ENCODE measurements at regions not wholly inside any gene's neighbourhood (a gene's known extent, or its start where the extent isn't known, plus 50 kb on each side); places are given as distances from the start of the nearest gene placed in this dataset.

DNA sequence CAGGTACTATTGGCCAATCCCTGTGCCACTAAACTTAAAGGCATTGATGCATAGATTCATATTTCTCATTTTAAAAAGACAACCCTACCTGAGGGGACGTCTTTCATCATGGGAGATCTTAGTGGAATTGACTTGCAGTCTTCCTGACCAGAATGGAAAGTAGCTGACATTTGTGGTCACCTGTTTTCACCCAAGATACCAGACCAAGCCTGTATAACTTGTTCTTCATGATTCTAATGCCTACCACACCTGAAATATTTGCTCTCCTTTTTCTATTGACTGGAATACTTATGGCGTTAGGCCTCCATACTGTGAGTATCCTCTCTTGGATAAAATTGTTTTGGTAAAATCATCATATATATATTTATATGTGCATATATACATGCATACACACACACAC lies 54.7 kb upstream of the XCR1 start:
- no peak for TF ChIP-seq ARNTL (CRISPR knock-in tag; IDR thresholded peaks at IDR 0.05; ENCODE audit: borderline replicate concordance, low read depth)
- TF ChIP-seq ISL1 (CRISPR knock-in tag; IDR thresholded peaks at IDR 0.05), result no peak
- no peak for TF ChIP-seq ZNF565 (CRISPR knock-in tag; conservative IDR thresholded peaks at IDR 0.05; ENCODE audit: low read depth)
- TF ChIP-seq, protein P1, sequence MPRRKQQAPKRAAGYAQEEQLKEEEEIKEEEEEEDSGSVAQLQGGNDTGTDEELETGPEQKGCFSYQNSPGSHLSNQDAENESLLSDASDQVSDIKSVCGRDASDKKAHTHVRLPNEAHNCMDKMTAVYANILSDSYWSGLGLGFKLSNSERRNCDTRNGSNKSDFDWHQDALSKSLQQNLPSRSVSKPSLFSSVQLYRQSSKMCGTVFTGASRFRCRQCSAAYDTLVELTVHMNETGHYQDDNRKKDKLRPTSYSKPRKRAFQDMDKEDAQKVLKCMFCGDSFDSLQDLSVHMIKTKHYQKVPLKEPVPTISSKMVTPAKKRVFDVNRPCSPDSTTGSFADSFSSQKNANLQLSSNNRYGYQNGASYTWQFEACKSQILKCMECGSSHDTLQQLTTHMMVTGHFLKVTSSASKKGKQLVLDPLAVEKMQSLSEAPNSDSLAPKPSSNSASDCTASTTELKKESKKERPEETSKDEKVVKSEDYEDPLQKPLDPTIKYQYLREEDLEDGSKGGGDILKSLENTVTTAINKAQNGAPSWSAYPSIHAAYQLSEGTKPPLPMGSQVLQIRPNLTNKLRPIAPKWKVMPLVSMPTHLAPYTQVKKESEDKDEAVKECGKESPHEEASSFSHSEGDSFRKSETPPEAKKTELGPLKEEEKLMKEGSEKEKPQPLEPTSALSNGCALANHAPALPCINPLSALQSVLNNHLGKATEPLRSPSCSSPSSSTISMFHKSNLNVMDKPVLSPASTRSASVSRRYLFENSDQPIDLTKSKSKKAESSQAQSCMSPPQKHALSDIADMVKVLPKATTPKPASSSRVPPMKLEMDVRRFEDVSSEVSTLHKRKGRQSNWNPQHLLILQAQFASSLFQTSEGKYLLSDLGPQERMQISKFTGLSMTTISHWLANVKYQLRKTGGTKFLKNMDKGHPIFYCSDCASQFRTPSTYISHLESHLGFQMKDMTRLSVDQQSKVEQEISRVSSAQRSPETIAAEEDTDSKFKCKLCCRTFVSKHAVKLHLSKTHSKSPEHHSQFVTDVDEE (CRISPR knock-in tag; IDR thresholded peaks at IDR 0.05), result no peak
- TF ChIP-seq ZC3H10 (CRISPR knock-in tag; IDR thresholded peaks at IDR 0.05), result no peak
- no peak for TF ChIP-seq PPARA (CRISPR knock-in tag; IDR thresholded peaks at IDR 0.05; ENCODE audit: borderline replicate concordance)
- TF ChIP-seq, protein P2, sequence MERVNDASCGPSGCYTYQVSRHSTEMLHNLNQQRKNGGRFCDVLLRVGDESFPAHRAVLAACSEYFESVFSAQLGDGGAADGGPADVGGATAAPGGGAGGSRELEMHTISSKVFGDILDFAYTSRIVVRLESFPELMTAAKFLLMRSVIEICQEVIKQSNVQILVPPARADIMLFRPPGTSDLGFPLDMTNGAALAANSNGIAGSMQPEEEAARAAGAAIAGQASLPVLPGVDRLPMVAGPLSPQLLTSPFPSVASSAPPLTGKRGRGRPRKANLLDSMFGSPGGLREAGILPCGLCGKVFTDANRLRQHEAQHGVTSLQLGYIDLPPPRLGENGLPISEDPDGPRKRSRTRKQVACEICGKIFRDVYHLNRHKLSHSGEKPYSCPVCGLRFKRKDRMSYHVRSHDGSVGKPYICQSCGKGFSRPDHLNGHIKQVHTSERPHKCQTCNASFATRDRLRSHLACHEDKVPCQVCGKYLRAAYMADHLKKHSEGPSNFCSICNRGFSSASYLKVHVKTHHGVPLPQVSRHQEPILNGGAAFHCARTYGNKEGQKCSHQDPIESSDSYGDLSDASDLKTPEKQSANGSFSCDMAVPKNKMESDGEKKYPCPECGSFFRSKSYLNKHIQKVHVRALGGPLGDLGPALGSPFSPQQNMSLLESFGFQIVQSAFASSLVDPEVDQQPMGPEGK (CRISPR knock-in tag; IDR thresholded peaks at IDR 0.05; ENCODE audit: borderline replicate concordance), result no peak
- TF ChIP-seq ZFP30 (CRISPR knock-in tag; IDR thresholded peaks at IDR 0.05), result no peak
- no peak for TF ChIP-seq CSDC2 (CRISPR knock-in tag; IDR thresholded peaks at IDR 0.05)
